Esophagus muscularis mucosa (tissue), 4 donors: ENCODE measurements at regions not wholly inside any gene's neighbourhood (a gene's known extent, or its start where the extent isn't known, plus 50 kb on each side); places are given as distances from the start of the nearest gene placed in this dataset.

Source experiments
- DNase-seq: peaks from one replicate; pipeline ENCODE4 v3.0.0-alpha.2; 2017; ENCODE audit errors: extremely low spot score
- H3K27ac ChIP-seq, 4 donors: fragments of 200-600 bp; sonication (generic); replicated peaks in 1 of 4; 1 replicate in 3 of 4; 2 replicates in 1 of 4; pipeline ENCODE4 v1.5.1; 2016 to 2019; ENCODE audit warnings: mild to moderate bottlenecking in 1 of 4
- H3K27me3 ChIP-seq, 4 donors: fragments of 200-600 bp; sonication (generic); one replicate each; pipeline versions ENCODE4 v1.5.1 to v1.6.0; 2016 to 2019
- H3K36me3 ChIP-seq, 4 donors: fragments of 200-600 bp; sonication (generic); one replicate each; pipeline ENCODE4 v1.5.1; 2016 to 2019
- H3K4me1 ChIP-seq, 4 donors: fragments of 200-600 bp; sonication (generic); one replicate each; pipeline ENCODE4 v1.5.1; 2016 to 2019
- H3K4me3 ChIP-seq, 4 donors: fragments of 200-600 bp; sonication (generic); 1 replicate in 2 of 4; 2 replicates in 2 of 4; pipeline ENCODE4 v1.5.1; 2016 to 2019; ENCODE audit warnings: mild to moderate bottlenecking in 4 of 4, moderate library complexity in 1 of 4
- H3K9me3 ChIP-seq, 4 donors: fragments of 200-600 bp; sonication (generic); 1 replicate in 3 of 4; 2 replicates in 1 of 4; pipeline ENCODE4 v1.5.1; 2016 to 2019
- EP300 ChIP-seq: sonication (generic); formaldehyde crosslinking; IDR thresholded peaks from one replicate; pipeline ENCODE4 v1.6.1; 2017; ENCODE audit warnings: antibody characterized with exemption
- POLR2A ChIP-seq: fragments of 450-650 bp; IDR thresholded peaks from one replicate; pipeline ENCODE4 v1.6.1; 2017; ENCODE audit warnings: antibody characterized with exemption, moderate library complexity, mild to moderate bottlenecking, low read depth
- POLR2AphosphoS5 ChIP-seq, 2 donors: sonication (generic); formaldehyde crosslinking; IDR thresholded peaks; one replicate each; pipeline ENCODE4 v1.6.1; 2017; ENCODE audit warnings: antibody characterized with exemption in 2 of 2
- WGBS: methylation state at CpG from one replicate; pipeline ENCODE4 v1.1.5; 2018; 5-methylcytosine and 5-hydroxymethylcytosine counted together
- intact Hi-C: fragments of 100-400 bp; cut with DNase I; formaldehyde crosslinking; loops from one replicate; pipeline ENCODE4 v1.15.1; 2023
- TF ChIP-seq, protein P1 (sequence below), 3 experiments: fragments of 200-600 bp in 2 of 3; fragments of 450-650 bp in 1 of 3; sonication (generic) in 2 of 3; IDR thresholded peaks; one replicate each; pipeline ENCODE4 v1.5.1; 2017 to 2019; ENCODE audit warnings: antibody characterized with exemption in 3 of 3, mild to moderate bottlenecking in 2 of 3, moderate library complexity in 1 of 3

DNA sequence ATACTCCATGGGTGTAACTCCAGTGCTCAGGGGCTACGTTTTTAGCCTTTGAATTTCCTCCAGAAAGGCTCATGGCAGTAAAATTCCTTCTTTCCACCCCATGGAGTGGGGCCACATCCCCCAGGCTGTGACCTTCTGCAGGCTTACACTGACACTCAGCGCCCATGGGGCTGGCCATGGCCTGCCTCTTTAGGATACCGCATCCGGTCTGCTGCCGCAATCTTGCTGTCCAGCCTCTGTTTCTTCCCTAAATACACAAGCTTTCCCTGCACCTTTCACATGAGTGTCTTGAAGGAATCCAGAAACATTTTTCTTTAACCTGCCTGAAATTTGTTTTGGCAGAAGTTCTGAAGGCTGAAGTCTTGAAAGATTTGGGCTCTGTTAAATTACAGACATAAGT lies 170.5 kb downstream of the NTMT2 start:
- H3K27me3 ChIP-seq, result no peaks in the 10 kb centered on the region
- WGBS, result 74% methylated on average over 5 of the region's 5 CpGs
- no peak overlapping the region for H3K4me3 ChIP-seq
- intact Hi-C loops, result no loop called here
- no peaks in the 10 kb centered on the region for H3K4me1 ChIP-seq
- H3K36me3 ChIP-seq, result no peaks in the 10 kb centered on the region
- no peak overlapping the region for H3K27ac ChIP-seq
- DNase-seq, result no peak
- TF ChIP-seq POLR2A (no peak), POLR2AphosphoS5 (IDR thresholded peaks at IDR 0.05) (no peak), EP300 (no peak)
- TF ChIP-seq, protein P1, sequence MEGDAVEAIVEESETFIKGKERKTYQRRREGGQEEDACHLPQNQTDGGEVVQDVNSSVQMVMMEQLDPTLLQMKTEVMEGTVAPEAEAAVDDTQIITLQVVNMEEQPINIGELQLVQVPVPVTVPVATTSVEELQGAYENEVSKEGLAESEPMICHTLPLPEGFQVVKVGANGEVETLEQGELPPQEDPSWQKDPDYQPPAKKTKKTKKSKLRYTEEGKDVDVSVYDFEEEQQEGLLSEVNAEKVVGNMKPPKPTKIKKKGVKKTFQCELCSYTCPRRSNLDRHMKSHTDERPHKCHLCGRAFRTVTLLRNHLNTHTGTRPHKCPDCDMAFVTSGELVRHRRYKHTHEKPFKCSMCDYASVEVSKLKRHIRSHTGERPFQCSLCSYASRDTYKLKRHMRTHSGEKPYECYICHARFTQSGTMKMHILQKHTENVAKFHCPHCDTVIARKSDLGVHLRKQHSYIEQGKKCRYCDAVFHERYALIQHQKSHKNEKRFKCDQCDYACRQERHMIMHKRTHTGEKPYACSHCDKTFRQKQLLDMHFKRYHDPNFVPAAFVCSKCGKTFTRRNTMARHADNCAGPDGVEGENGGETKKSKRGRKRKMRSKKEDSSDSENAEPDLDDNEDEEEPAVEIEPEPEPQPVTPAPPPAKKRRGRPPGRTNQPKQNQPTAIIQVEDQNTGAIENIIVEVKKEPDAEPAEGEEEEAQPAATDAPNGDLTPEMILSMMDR (IDR thresholded peaks at IDR 0.05), result no peak
- no peaks in the 10 kb centered on the region for H3K9me3 ChIP-seq

DNA sequence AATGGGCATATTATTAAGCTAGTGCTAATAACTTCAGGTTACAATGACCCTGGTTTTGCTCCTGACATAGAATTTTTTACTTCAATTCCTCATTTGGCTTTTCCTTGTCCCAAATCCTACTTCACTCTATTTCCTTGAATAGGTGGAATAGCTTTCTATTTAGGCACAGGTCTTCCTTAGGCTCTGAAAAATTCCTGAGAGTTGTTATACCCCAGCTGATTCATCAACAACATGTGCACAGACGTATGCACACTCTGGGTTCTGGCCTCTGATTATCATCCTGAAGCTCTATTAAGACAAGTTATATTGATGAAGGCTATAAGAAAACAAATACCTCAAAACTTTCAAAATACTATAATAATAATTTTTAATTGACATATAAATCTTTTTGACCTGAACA lies 172.4 kb downstream of the NTMT2 start:
- intact Hi-C loops, result no loop called here
- H3K27me3 ChIP-seq, result no peaks in the 10 kb centered on the region
- no peaks in the 10 kb centered on the region for H3K4me1 ChIP-seq
- H3K27ac ChIP-seq, result no peak overlapping the region
- DNase-seq, result no peak
- no peaks in the 10 kb centered on the region for H3K9me3 ChIP-seq
- 61% methylated on average over 1 of the region's 1 CpG for WGBS
- H3K36me3 ChIP-seq, result no peaks in the 10 kb centered on the region
- H3K4me3 ChIP-seq, result no peak overlapping the region
- TF ChIP-seq POLR2A, result no peak
- no peak for TF ChIP-seq EP300
- no peak for TF ChIP-seq POLR2AphosphoS5 (IDR thresholded peaks at IDR 0.05)
- TF ChIP-seq, protein P1 (IDR thresholded peaks at IDR 0.05), result no peak

DNA sequence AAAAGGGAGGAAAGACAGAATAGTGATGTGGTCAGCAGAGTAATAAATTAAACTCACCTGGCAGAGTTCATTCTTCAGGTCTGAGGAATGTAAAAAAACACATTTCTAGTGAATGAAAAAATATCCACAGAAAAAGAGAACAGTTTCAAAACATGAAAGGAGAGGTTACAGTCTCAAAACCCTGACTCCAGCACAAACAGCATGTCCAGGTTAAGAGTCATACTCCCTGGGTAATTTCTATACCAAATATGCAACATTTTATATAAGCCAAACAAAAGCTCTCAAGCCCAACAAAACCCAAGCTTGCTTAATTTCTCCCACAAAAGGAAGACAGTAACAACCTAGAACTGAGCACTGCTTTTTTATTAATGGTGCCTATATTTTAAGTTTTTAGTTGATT lies 173.0 kb downstream of the NTMT2 start:
- DNase-seq, result no peak
- no peak for TF ChIP-seq EP300
- no peak for TF ChIP-seq POLR2AphosphoS5 (IDR thresholded peaks at IDR 0.05)
- TF ChIP-seq POLR2A, result no peak
- TF ChIP-seq, protein P1 (IDR thresholded peaks at IDR 0.05), result no peak
- Histone ChIP-seq H3K27ac (no peak overlapping the region), H3K9me3 (no peaks in the 10 kb centered on the region), H3K36me3 (no peaks in the 10 kb centered on the region), H3K27me3 (no peaks in the 10 kb centered on the region), H3K4me3 (no peak overlapping the region), H3K4me1 (no peaks in the 10 kb centered on the region)
- intact Hi-C loops, result no loop called here

DNA sequence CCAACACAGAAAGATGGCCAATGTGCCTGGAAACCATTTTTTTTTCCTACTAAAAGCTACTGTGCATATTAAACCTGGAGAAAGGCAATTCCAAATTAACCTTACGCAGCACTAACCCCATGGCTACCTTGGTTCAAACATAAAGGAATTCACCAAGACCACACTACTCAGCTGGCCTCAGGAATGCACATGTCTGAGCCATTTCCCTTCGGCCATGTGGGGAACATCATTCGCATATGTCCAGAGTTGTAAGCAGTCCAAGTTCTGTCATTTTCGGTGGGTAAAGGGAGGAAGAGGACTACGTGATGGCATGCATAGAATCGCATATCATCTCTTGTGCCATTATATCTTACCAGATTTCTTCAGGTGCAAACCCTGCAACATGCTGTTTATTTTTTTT lies 175.4 kb downstream of the NTMT2 start:
- no peaks in the 10 kb centered on the region for H3K27me3 ChIP-seq
- no peak for DNase-seq
- TF ChIP-seq, protein P1 (IDR thresholded peaks at IDR 0.05), result no peak
- TF ChIP-seq EP300, result no peak
- no peak for TF ChIP-seq POLR2A
- no peak for TF ChIP-seq POLR2AphosphoS5 (IDR thresholded peaks at IDR 0.05)
- intact Hi-C loops, result no loop called here
- H3K27ac ChIP-seq, result no peak overlapping the region
- H3K4me3 ChIP-seq, result no peak overlapping the region
- 83% methylated on average over 6 of the region's 6 CpGs for WGBS
- no peaks in the 10 kb centered on the region for H3K4me1 ChIP-seq
- no peaks in the 10 kb centered on the region for H3K9me3 ChIP-seq
- H3K36me3 ChIP-seq, result no peaks in the 10 kb centered on the region

DNA sequence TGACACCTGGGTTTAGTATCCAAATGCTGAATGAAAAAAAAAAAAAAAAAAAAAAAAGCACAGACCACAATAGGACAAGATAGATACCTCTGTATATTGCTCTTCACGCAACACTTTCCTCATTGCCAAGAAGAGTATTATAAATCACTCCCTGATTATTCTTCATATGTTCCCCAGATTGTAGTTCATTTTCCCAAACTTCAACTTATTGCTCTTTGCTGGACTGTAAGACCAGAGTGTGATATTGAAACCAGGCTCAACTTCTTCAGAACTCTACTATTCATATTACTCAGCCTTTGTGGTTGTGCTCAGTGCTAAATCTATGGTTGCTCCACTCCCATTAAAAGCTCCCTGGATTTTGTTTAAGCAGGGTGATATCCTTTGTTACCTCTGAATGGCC lies 180.4 kb downstream of the NTMT2 start:
- H3K4me1 ChIP-seq, result no peaks in the 10 kb centered on the region
- WGBS, result 70% methylated on average over 1 of the region's 1 CpG
- H3K9me3 ChIP-seq, result no peaks in the 10 kb centered on the region
- no peak overlapping the region for H3K4me3 ChIP-seq
- TF ChIP-seq, protein P1 (IDR thresholded peaks at IDR 0.05), result no peak
- TF ChIP-seq EP300 (no peak), POLR2A (no peak), POLR2AphosphoS5 (IDR thresholded peaks at IDR 0.05) (no peak)
- DNase-seq, result no peak
- H3K27me3 ChIP-seq, result no peaks in the 10 kb centered on the region
- no peak overlapping the region for H3K27ac ChIP-seq
- intact Hi-C loops, result no loop called here
- no peaks in the 10 kb centered on the region for H3K36me3 ChIP-seq
